ENCODE measurements at regions not wholly inside any gene's neighbourhood (a gene's known extent, or its start where the extent isn't known, plus 50 kb on each side); places are given as distances from the start of the nearest gene placed in this dataset.

DNA sequence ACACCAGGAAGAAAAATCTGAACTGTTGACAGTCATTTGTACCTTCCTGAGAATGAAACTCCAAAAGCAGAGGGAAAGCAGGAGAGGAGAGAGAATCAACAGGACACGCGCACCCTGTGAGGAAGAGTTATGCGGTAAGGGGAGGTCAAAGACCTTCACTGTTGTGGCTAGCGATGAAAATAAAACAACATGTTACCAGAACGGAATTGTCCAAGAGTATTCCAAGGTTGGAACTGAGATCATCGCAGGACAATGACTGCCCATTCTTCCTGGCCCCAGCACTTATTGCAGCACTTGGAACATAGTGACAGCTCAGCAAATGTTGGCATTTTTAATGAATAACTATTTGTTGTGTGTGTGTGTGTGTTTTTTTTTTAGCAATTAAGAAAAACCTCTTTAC lies 176.0 kb upstream of the TSC22D1 start:
- in situ Hi-C loops (cut with MboI; ENCODE audit: low pct_unique_long_range_greater_than_20kb, low sequenced_read_pairs, unreplicated experiment), result no loop called here

GRCh38 chr13:44750630-44751029 lies 174.5 kb upstream of the TSC22D1 start:
- TF ChIP-seq, protein P1, sequence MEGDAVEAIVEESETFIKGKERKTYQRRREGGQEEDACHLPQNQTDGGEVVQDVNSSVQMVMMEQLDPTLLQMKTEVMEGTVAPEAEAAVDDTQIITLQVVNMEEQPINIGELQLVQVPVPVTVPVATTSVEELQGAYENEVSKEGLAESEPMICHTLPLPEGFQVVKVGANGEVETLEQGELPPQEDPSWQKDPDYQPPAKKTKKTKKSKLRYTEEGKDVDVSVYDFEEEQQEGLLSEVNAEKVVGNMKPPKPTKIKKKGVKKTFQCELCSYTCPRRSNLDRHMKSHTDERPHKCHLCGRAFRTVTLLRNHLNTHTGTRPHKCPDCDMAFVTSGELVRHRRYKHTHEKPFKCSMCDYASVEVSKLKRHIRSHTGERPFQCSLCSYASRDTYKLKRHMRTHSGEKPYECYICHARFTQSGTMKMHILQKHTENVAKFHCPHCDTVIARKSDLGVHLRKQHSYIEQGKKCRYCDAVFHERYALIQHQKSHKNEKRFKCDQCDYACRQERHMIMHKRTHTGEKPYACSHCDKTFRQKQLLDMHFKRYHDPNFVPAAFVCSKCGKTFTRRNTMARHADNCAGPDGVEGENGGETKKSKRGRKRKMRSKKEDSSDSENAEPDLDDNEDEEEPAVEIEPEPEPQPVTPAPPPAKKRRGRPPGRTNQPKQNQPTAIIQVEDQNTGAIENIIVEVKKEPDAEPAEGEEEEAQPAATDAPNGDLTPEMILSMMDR (IDR thresholded peaks at IDR 0.05; ENCODE audit: extremely low read depth, insufficient read depth, missing control alignments), result no peak
- in situ Hi-C loops (cut with MboI; ENCODE audit: low pct_unique_long_range_greater_than_20kb, low sequenced_read_pairs, unreplicated experiment), result no loop called here
- DNase-seq (ENCODE audit: low spot score), result no peak

More for the DNA sequence above, 176.0 kb upstream of the TSC22D1 start:
- DNase-seq (ENCODE audit: low spot score), result no peak
- TF ChIP-seq, protein P1 (IDR thresholded peaks at IDR 0.05; ENCODE audit: extremely low read depth, insufficient read depth, missing control alignments), result no peak

DNA sequence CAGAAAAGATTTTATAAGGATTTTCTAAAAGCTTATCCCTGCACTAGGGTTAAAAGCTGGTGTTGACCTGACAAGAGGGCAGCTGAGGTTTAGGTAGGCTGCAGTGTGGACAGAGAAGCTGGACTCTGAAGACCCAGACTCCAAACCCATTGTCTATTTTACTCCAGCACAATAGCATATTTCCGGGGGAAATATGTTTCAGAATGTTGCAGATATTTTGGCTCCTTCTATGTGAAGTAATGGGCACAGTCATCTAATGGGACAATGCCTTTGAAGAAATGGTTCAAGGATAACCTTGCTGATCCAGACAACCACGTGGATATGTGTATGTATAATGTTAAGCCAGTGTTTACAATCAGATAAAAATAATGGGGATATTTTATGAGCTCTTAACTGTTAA lies 173.8 kb upstream of the TSC22D1 start:
- TF ChIP-seq, protein P1 (IDR thresholded peaks at IDR 0.05; ENCODE audit: extremely low read depth, insufficient read depth, missing control alignments), result no peak
- in situ Hi-C loops (cut with MboI; ENCODE audit: low pct_unique_long_range_greater_than_20kb, low sequenced_read_pairs, unreplicated experiment), result no loop called here
- no peak for DNase-seq (ENCODE audit: low spot score)

- no peak for DNase-seq (ENCODE audit: low spot score)
- TF ChIP-seq, protein P1 (IDR thresholded peaks at IDR 0.05; ENCODE audit: extremely low read depth, insufficient read depth, missing control alignments), result no peak
- in situ Hi-C loops (cut with MboI; ENCODE audit: low pct_unique_long_range_greater_than_20kb, low sequenced_read_pairs, unreplicated experiment), result no loop called here
Measured at GRCh38 chr13:44748439-44748838, 172.3 kb upstream of the TSC22D1 start.

DNA sequence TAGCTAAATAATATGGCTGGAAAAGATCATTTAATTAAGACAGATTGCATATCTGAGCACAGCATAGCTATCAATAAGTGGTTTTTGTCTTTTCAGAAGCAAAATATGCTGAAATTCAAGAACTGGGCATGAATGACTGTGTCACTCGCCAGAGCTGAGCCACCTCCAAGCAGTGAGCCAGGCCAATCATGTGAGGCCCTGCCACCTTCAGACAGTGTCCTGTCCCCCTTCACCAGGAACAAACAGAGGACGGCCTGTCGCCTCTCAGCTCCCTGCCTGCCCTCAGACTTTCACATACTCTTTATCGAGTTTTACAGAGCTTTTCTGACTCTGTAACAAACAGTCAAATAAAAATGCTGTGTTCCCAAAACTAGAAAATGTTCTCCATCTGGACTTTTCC lies 171.0 kb upstream of the TSC22D1 start:
- in situ Hi-C loops (cut with MboI; ENCODE audit: low pct_unique_long_range_greater_than_20kb, low sequenced_read_pairs, unreplicated experiment), result no loop called here
- TF ChIP-seq, protein P1 (IDR thresholded peaks at IDR 0.05; ENCODE audit: extremely low read depth, insufficient read depth, missing control alignments), result no peak
- DNase-seq (ENCODE audit: low spot score), result no peak

DNA sequence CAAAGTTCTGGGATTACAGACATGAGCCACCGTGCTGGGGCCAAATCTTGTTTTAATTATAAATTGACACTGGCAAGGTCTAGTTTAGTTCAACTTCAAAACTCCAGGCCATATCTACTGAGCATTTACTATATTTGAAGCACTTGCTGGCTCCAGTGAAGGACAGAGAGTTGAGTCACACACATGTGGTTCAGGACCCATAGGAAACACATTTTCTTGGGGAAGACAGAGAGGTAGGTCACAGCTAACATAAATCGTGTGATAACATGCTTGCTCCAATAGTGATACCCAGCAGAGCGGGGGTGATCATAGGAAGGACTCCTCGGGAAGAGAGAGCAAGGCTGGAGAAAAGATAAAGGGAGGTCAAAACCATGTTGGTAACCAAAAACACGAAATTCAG lies 170.6 kb upstream of the TSC22D1 start:
- in situ Hi-C loops (cut with MboI; ENCODE audit: low pct_unique_long_range_greater_than_20kb, low sequenced_read_pairs, unreplicated experiment), result no loop called here
- TF ChIP-seq, protein P1 (IDR thresholded peaks at IDR 0.05; ENCODE audit: extremely low read depth, insufficient read depth, missing control alignments), result no peak
- DNase-seq (ENCODE audit: low spot score), result no peak
